Caco-2 (cell line): ENCODE measurements at regions not wholly inside any gene's neighbourhood (a gene's known extent, or its start where the extent isn't known, plus 50 kb on each side); places are given as distances from the start of the nearest gene placed in this dataset.

Experiments
- BruUV-seq: library from RNA; stranded (reverse); fragments of 400-500 nt; replicated peaks from 2 replicates; lab custom pipeline; 2021; lab: Mats Ljungman, UMichigan
- CTCF ChIA-PET: fragments of 300-600 bp; sonication (Branson Sonifier 250); formaldehyde crosslinking; loops from one replicate; lab custom pipeline; 2022; ENCODE audit warnings: antibody characterized with exemption; lab: Charles Lee
- POLR2A ChIA-PET: fragments of 300-600 bp; sonication (Branson Sonifier 250); formaldehyde crosslinking; loops from one replicate; lab custom pipeline; 2022; ENCODE audit warnings: antibody characterized with exemption; lab: Charles Lee
- DNase-seq, 2 experiments: peaks; one replicate each; pipeline versions ENCODE4 v3.0.0 to v3.0.0-alpha.2; 2020 to 2022
- H3K27me3 ChIP-seq: replicated peaks from 2 replicates; pipeline ENCODE4 v1.6.0; 2011; ENCODE audit warnings: low read length; ENCODE audit not compliant: control insufficient read depth, insufficient read depth
- H3K36me3 ChIP-seq: 2 replicates; pipeline ENCODE4 v1.5.1; 2011; ENCODE audit warnings: low read length; ENCODE audit not compliant: control insufficient read depth, insufficient read depth
- H3K4me1 ChIP-seq: fragments of 250-450 bp; sonication (Bioruptor Pico); 2 replicates; pipeline ENCODE4 v1.5.1; 2020; ENCODE audit warnings: mild to moderate bottlenecking
- H3K4me3 ChIP-seq: 2 replicates; pipeline ENCODE4 v1.5.1; 2011; ENCODE audit warnings: low read depth, mild to moderate bottlenecking, control low read depth, low read length
- H3K9me3 ChIP-seq: fragments of 250-450 bp; sonication (Bioruptor Pico); 2 replicates; pipeline ENCODE4 v1.5.1; 2020; ENCODE audit warnings: mild to moderate bottlenecking, moderate library complexity
- H3K27ac Mint-ChIP-seq: one replicate; pipeline ENCODE4 v1.8.0; 2022; ENCODE audit warnings: mixed read lengths; ENCODE audit not compliant: unreplicated experiment
- H3K27me3 Mint-ChIP-seq: one replicate; pipeline ENCODE4 v1.8.0; 2022; ENCODE audit warnings: mixed read lengths; ENCODE audit not compliant: insufficient read depth, unreplicated experiment
- H3K36me3 Mint-ChIP-seq: one replicate; pipeline ENCODE4 v1.8.0; 2022; ENCODE audit warnings: mild to moderate bottlenecking, mixed read lengths; ENCODE audit not compliant: insufficient read depth, unreplicated experiment
- H3K4me1 Mint-ChIP-seq: one replicate; pipeline ENCODE4 v1.8.0; 2022; ENCODE audit warnings: low read depth, mixed read lengths; ENCODE audit not compliant: unreplicated experiment
- H3K4me3 Mint-ChIP-seq: one replicate; pipeline ENCODE4 v1.8.0; 2022; ENCODE audit warnings: mild to moderate bottlenecking, moderate library complexity, mixed read lengths; ENCODE audit not compliant: unreplicated experiment
- H3K9me3 Mint-ChIP-seq: one replicate; pipeline ENCODE4 v1.8.0; 2022; ENCODE audit warnings: mixed read lengths; ENCODE audit not compliant: unreplicated experiment
- intact Hi-C: fragments of 100-400 bp; cut with micrococcal nuclease; formaldehyde crosslinking; loops from one replicate; pipeline ENCODE4 v1.10.0; 2022; ENCODE audit not compliant: unreplicated experiment
- TF ChIP-seq, protein P1 (sequence below), 2 experiments: fragments of 200-600 bp in 1 of 2; IDR thresholded peaks; 1 replicate in 1 of 2; 2 replicates in 1 of 2; pipeline versions ENCODE4 v1.5.1 to v1.8.0; 2011 to 2022; ENCODE audit warnings: antibody characterized with exemption in 1 of 2, control low read depth in 1 of 2, inconsistent platforms in 1 of 2, low read depth in 1 of 2, low read length in 1 of 2, mild to moderate bottlenecking in 1 of 2, moderate library complexity in 1 of 2; ENCODE audit not compliant: insufficient read depth in 1 of 2, severe bottlenecking in 1 of 2, unreplicated experiment in 1 of 2

DNA sequence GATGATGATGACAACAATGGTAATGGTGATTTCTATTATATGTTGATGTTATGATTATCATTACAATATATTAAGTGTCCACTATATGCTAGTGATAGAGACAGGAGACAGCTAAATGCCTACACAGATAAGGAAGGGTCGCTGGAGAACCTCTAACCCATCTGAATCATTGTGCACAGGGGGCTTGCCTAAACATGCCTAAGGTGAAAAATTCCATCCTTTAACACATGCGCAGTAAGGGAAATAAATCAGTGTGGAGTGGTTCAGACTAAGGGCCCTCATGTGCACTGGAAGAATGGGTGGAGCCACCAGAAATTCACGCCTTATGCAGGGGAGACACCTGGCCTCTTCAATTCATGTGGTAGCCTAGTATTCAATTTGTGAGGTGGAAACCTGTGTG lies 120.4 kb downstream of the TPBG start:
- TF ChIP-seq, protein P1, sequence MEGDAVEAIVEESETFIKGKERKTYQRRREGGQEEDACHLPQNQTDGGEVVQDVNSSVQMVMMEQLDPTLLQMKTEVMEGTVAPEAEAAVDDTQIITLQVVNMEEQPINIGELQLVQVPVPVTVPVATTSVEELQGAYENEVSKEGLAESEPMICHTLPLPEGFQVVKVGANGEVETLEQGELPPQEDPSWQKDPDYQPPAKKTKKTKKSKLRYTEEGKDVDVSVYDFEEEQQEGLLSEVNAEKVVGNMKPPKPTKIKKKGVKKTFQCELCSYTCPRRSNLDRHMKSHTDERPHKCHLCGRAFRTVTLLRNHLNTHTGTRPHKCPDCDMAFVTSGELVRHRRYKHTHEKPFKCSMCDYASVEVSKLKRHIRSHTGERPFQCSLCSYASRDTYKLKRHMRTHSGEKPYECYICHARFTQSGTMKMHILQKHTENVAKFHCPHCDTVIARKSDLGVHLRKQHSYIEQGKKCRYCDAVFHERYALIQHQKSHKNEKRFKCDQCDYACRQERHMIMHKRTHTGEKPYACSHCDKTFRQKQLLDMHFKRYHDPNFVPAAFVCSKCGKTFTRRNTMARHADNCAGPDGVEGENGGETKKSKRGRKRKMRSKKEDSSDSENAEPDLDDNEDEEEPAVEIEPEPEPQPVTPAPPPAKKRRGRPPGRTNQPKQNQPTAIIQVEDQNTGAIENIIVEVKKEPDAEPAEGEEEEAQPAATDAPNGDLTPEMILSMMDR (IDR thresholded peaks at IDR 0.05; ENCODE audit: insufficient read depth in 1 of 2, low read depth in 1 of 2, low read length in 1 of 2, severe bottlenecking in 1 of 2, unreplicated experiment in 1 of 2), result no peak
- ChIA-PET CTCF (no interaction called here), POLR2A (no interaction called here)
- Histone ChIP-seq H3K27me3 (no peaks in the 10 kb centered on the region), H3K4me3 (no peak overlapping the region), H3K9me3 (peaks cover 14% of the 10 kb centered on the region), H3K4me1 (no peaks in the 10 kb centered on the region), H3K36me3 (no peaks in the 10 kb centered on the region)
- Mint-ChIP-seq H3K4me1 (no peaks in the 10 kb centered on the region), H3K27ac (no peak overlapping the region), H3K27me3 (no peaks in the 10 kb centered on the region), H3K9me3 (peaks cover 8% of the 10 kb centered on the region), H3K4me3 (no peak overlapping the region), H3K36me3 (no peaks in the 10 kb centered on the region)
- DNase-seq, result no peak
- intact Hi-C loops, result no loop called here
- BruUV-seq, result no TSS peak

DNA sequence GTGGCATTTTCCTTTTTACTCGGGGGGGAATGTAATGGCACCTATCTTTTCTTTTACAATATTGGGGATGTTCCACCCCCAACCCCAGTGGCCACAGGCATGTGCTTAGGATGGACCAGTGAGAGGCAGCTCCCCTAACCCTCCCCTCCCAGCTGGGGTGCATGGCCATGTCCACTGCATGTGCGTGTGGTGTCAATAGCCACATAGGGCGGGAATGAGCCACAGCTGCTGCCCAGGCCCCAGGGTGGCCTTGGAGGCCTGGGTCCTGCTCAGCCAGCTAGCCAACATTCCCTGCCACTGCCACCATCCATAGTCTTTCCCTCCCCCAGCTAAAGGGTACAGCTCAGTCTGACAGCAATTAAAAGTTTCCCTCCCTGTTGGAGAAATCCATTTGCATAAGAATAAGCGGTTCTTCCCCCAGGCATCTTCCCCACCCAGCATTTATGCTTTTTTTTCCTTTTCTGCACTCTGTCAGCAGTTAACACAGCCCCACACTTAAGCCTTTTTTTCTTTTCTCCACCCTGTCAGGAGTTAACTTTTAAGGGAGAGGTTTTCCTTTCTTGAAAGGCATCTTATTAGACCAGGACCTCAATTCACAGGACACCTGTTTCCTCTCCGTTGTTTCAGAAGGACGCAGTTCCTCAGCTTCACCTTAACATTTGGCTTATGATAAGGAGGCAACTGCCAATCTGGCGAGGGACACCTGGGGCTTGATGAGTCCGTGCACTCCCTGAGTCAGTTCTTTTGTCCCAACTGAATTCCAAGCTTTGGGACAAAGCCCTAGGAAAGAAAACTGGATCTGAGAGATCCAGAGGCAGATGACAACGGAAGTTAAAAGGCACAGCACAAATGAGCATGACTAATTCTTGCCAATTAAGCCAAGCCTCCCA lies 121.4 kb downstream of the TPBG start:
- Histone ChIP-seq H3K4me1 (no peaks in the 10 kb centered on the region), H3K36me3 (no peaks in the 10 kb centered on the region), H3K9me3 (peaks cover 14% of the 10 kb centered on the region), H3K27me3 (no peaks in the 10 kb centered on the region), H3K4me3 (no peak overlapping the region)
- no peak overlapping the region for H3K27ac Mint-ChIP-seq
- no peak overlapping the region for H3K4me3 Mint-ChIP-seq
- TF ChIP-seq, protein P1 (IDR thresholded peaks at IDR 0.05; ENCODE audit: insufficient read depth in 1 of 2, low read depth in 1 of 2, low read length in 1 of 2, severe bottlenecking in 1 of 2, unreplicated experiment in 1 of 2), result no peak
- no peaks in the 10 kb centered on the region for H3K4me1 Mint-ChIP-seq
- peaks cover 8% of the 10 kb centered on the region for H3K9me3 Mint-ChIP-seq
- BruUV-seq, result no TSS peak
- ChIA-PET POLR2A (no interaction called here), CTCF (no interaction called here)
- no peak for DNase-seq
- intact Hi-C loops, result no loop called here
- no peaks in the 10 kb centered on the region for H3K36me3 Mint-ChIP-seq
- H3K27me3 Mint-ChIP-seq, result no peaks in the 10 kb centered on the region

DNA sequence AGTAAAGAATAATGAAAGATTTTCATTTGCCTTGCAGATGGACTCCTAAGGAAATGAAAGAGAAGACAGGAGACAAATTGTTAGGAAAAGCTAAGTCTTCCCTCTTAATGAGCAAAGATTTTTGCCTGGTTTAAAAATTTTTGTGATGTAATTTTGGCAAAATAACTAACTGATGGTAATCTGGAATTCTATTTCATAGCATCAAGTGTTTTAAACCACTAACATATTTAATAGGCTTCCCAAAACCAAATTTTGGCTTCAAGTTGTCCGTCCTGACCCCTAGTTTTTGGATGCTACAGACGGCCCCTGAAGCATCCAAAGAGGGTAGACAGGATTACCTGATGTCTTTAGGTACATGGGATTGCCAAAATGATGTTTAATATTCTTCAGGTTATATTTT lies 124.3 kb downstream of the TPBG start:
- intact Hi-C loops, result no loop called here
- ChIA-PET POLR2A (no interaction called here), CTCF (no interaction called here)
- Mint-ChIP-seq H3K36me3 (no peaks in the 10 kb centered on the region), H3K27me3 (no peaks in the 10 kb centered on the region), H3K4me3 (no peak overlapping the region), H3K9me3 (peaks cover 8% of the 10 kb centered on the region), H3K4me1 (no peaks in the 10 kb centered on the region), H3K27ac (no peak overlapping the region)
- H3K9me3 ChIP-seq, result peaks cover 14% of the 10 kb centered on the region
- TF ChIP-seq, protein P1 (IDR thresholded peaks at IDR 0.05; ENCODE audit: insufficient read depth in 1 of 2, low read depth in 1 of 2, low read length in 1 of 2, severe bottlenecking in 1 of 2, unreplicated experiment in 1 of 2), result no peak
- H3K36me3 ChIP-seq, result no peaks in the 10 kb centered on the region
- no TSS peak for BruUV-seq
- no peaks in the 10 kb centered on the region for H3K4me1 ChIP-seq
- no peaks in the 10 kb centered on the region for H3K27me3 ChIP-seq
- DNase-seq, result no peak
- H3K4me3 ChIP-seq, result no peak overlapping the region
